NCI-H1048 (cell line): ENCODE measurements at regions not wholly inside any gene's neighbourhood (a gene's known extent, or its start where the extent isn't known, plus 50 kb on each side); places are given as distances from the start of the nearest gene placed in this dataset.

Experiments
- DNase-seq: peaks from one replicate; lab custom pipeline; 2025; lab: John Stamatoyannopoulos, UW

- no peak for DNase-seq
Observed at GRCh38 chr4:123323998-123324397, 72.6 kb upstream of the SPRY1 start.

DNA sequence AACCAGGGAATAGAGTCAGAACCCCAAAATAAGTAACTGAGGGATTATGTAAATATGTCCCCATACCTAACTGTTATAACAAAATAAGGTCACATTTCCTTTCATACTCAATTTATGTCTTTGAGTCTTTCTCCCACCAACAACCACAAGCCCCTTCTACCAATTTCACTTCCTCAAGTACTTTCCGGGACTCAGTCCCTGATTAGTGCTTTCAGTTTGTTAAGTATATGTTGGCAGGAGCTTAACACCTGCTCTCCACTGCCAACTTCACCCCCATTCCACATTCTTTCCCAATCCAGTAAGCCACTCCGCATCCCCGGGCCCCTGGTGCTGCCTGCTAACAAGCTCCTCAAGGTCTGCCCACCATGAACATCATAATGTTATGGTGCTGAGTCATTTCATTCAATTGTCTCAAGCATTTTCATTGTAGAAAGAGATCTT is 71.3 kb upstream of the SPRY1 start:
- DNase-seq = no peak

GRCh38 chr4:123327346-123327745 is 69.2 kb upstream of the SPRY1 start:
- no peak for DNase-seq

DNA sequence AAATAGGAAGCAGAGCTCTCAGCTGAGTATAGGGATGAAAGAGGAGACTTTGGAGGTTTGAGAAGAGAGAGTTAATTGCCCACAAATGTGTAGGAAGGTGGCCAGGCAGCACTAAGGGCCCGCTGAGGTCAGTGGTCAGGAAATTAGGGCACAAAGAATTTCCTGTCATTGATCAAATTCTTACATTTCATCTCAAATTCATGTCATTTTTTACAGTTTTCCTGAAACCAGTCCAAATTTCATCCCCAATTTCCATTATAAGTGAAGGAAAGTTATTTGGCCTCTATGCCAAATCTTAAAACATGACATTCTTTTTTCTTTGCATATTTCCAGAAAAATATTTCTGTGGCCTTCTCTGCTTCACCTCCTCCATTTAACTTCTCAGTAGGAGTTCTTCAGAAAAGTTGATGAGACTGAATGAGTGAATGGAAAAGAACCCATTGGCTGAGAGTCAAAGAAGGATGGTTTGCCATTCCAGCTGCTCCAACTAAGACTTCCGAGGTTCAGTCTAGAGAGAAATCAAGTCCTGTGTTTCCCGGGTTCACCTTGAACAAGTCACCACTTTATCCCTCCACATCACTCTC is 68.7 kb upstream of the SPRY1 start:
- DNase-seq = no peak

- no peak for DNase-seq
Observed at GRCh38 chr4:123338715-123339114, 57.9 kb upstream of the SPRY1 start.

GRCh38 chr4:123339507-123340380 is 56.9 kb upstream of the SPRY1 start:
- DNase-seq = no peak

DNA sequence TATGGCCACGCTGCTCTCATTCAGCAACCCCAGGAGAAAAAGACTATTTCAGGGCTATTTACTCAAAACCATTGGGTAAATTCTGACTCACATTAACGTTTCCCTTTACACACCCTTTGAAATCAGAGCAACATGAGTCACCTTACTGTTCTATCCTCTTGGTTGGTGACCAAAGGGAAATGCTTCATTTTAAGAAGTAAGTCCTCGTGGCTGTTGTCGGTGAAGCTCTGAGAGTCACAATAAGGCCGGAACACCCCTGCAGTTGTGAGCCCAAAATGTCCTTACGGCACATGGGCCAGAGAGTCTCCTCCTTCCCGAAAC is 56.3 kb upstream of the SPRY1 start:
- no peak for DNase-seq

GRCh38 chr4:123342498-123342897 is 54.1 kb upstream of the SPRY1 start:
- DNase-seq = no peak

- DNase-seq = no peak
Observed at GRCh38 chr4:123343400-123344041, 53.1 kb upstream of the SPRY1 start.

DNA sequence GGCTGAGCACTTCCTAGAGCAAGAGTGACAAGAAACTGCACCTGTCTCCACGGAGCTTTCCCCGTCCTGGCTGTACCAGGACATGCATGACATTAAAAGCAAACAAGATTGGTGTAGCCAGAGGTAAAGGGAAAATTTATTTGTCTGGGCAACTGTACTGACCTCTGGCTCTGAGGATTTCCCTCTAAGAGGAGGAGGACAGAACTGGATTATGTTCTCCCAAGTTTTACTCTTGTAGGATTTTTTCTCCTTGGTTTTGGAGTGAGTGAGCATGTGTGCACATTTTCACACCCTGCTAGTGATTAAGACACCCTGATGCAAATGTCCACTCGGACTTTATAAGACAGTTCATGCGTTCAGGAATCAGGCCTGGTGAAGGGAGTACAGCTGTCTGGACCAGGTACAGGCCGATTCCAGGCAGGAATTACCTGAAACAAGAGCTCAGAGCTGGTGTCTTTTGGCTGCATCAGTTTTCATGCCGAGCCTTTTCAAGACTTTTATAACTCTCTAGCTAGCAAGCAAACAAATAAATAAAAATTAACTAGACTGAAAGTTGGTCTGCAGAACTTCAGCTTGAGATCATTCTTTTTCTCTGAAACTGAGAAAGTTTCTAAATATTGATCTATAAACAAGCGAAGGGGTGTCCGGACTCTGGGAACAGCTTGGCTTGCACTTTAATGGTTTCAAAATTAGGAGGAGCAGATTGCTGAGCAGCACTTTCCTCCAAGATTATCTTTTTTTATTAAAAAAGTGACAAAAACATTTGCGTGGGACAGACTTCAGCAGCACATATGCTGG is 51.3 kb upstream of the SPRY1 start:
- no peak for DNase-seq

DNA sequence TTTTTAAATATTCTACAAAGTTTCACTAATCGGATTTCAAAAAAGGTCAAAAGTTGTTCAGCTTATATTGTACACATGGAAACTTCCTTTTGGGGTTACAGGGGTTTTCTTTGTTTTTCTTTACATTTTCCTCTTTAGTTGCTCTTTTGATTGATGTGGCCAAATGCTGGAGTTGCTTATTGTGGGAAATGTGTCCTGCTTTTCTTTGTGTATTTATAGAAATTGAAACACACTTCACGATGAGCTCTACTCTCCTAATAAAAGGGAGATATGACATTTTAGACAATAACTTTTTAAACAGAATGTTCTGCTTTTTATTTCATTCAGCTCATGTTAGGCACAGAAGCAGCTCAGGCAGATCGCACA is 50.7 kb upstream of the SPRY1 start:
- DNase-seq = no peak

DNA sequence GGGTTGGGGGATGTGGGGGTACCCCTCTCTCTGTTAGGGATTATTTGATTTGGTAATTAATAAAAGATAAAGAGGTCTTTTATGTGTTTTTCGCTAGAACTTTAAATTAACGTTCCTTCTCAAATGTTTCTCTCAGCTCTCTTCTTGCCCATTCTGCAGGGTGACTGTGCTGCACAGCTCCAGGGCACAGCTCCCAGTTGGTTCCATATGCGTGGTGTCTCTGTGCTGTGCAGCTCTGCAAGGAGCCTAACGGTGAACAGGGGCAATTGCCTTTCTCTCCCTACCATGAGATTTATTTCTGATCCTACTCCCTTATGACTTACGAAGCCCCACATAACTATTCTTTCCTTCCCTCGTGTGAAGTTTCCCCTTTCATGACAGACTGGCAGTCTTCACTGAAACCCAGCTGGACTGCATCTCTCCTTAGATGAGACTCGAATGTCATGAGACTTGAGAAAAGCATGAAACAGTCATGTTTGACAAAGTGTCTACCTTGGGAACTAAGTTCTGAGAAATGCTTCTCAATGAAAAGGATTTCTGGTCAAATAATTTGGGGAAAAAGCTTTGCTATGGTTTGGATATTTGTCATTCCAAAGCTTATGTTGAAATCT is 50.2 kb upstream of the SPRY1 start:
- DNase-seq = no peak
